ENCODE measurements at regions not wholly inside any gene's neighbourhood (a gene's known extent, or its start where the extent isn't known, plus 50 kb on each side); places are given as distances from the start of the nearest gene placed in this dataset.

DNA sequence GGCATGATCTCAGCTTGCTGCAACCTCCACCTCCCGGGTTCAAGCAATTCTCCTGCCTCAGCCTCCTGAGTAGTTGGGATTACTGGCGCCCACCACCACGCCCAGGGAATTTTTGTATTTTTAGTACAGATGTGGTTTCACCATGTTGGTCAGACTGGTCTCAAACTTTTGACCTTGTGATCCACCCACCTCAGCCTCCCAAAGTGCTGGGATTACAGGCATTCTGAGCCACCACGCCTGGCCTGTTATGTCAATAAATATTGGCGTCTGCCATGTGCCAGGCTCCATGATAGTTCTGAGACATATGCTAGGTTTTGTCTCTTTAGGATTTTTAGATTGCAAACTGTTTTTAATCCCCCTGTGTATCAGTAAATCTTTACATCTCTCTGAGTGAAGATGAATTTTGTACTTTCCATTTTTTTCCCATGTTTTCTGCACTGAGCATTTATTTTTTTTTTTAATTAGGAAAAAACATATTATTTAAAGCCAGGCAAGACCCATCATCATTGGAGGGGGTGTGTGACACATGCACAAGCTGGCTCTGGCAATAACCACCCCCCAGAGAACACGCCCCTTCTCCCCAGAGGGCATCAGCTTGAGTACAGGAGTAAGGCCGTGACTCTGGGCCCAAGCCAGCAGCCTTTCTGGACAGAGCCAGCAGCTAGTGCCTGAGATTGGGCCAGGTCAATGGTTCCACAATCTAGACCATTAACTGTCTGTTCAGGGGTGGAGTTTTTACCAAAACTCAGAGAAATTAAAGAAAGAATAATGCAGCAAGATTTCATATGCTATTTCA, 51.0 kb upstream of the ATP1B3 start:
- TF ChIP-seq, protein P1, sequence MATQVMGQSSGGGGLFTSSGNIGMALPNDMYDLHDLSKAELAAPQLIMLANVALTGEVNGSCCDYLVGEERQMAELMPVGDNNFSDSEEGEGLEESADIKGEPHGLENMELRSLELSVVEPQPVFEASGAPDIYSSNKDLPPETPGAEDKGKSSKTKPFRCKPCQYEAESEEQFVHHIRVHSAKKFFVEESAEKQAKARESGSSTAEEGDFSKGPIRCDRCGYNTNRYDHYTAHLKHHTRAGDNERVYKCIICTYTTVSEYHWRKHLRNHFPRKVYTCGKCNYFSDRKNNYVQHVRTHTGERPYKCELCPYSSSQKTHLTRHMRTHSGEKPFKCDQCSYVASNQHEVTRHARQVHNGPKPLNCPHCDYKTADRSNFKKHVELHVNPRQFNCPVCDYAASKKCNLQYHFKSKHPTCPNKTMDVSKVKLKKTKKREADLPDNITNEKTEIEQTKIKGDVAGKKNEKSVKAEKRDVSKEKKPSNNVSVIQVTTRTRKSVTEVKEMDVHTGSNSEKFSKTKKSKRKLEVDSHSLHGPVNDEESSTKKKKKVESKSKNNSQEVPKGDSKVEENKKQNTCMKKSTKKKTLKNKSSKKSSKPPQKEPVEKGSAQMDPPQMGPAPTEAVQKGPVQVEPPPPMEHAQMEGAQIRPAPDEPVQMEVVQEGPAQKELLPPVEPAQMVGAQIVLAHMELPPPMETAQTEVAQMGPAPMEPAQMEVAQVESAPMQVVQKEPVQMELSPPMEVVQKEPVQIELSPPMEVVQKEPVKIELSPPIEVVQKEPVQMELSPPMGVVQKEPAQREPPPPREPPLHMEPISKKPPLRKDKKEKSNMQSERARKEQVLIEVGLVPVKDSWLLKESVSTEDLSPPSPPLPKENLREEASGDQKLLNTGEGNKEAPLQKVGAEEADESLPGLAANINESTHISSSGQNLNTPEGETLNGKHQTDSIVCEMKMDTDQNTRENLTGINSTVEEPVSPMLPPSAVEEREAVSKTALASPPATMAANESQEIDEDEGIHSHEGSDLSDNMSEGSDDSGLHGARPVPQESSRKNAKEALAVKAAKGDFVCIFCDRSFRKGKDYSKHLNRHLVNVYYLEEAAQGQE (IDR thresholded peaks at IDR 0.05; ENCODE audit: borderline replicate concordance) = no peak
- TF ChIP-seq, protein P1 (CRISPR knock-in tag; IDR thresholded peaks at IDR 0.05; ENCODE audit: low read depth) = no peak
- TF ChIP-seq, protein P2, sequence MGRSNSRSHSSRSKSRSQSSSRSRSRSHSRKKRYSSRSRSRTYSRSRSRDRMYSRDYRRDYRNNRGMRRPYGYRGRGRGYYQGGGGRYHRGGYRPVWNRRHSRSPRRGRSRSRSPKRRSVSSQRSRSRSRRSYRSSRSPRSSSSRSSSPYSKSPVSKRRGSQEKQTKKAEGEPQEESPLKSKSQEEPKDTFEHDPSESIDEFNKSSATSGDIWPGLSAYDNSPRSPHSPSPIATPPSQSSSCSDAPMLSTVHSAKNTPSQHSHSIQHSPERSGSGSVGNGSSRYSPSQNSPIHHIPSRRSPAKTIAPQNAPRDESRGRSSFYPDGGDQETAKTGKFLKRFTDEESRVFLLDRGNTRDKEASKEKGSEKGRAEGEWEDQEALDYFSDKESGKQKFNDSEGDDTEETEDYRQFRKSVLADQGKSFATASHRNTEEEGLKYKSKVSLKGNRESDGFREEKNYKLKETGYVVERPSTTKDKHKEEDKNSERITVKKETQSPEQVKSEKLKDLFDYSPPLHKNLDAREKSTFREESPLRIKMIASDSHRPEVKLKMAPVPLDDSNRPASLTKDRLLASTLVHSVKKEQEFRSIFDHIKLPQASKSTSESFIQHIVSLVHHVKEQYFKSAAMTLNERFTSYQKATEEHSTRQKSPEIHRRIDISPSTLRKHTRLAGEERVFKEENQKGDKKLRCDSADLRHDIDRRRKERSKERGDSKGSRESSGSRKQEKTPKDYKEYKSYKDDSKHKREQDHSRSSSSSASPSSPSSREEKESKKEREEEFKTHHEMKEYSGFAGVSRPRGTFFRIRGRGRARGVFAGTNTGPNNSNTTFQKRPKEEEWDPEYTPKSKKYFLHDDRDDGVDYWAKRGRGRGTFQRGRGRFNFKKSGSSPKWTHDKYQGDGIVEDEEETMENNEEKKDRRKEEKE (IDR thresholded peaks at IDR 0.05; ENCODE audit: borderline replicate concordance in 1 of 2, control insufficient read depth in 1 of 2, low read depth in 2 of 2, low read length in 1 of 2) = no peak
- TF ChIP-seq, protein P3, sequence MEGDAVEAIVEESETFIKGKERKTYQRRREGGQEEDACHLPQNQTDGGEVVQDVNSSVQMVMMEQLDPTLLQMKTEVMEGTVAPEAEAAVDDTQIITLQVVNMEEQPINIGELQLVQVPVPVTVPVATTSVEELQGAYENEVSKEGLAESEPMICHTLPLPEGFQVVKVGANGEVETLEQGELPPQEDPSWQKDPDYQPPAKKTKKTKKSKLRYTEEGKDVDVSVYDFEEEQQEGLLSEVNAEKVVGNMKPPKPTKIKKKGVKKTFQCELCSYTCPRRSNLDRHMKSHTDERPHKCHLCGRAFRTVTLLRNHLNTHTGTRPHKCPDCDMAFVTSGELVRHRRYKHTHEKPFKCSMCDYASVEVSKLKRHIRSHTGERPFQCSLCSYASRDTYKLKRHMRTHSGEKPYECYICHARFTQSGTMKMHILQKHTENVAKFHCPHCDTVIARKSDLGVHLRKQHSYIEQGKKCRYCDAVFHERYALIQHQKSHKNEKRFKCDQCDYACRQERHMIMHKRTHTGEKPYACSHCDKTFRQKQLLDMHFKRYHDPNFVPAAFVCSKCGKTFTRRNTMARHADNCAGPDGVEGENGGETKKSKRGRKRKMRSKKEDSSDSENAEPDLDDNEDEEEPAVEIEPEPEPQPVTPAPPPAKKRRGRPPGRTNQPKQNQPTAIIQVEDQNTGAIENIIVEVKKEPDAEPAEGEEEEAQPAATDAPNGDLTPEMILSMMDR (IDR thresholded peaks at IDR 0.05 in 2 of 3, conservative IDR thresholded peaks at IDR 0.05 in 1 of 3; ENCODE audit: insufficient read depth in 2 of 3, low read depth in 1 of 3, low read length in 3 of 3) = no peak
- TF ChIP-seq RBM39 (optimal IDR thresholded peaks at IDR 0.05; ENCODE audit: low read depth, low read length) (no peak), CHD2 (IDR thresholded peaks at IDR 0.05; ENCODE audit: low read depth, low read length) (no peak), ZNF143 (CRISPR knock-in tag; IDR thresholded peaks at IDR 0.05) (no peak), ELF4 (CRISPR knock-in tag; IDR thresholded peaks at IDR 0.05) (no peak)

Measured in K562 (cell line).